Lower leg skin (tissue), 4 donors: ENCODE measurements at regions not wholly inside any gene's neighbourhood (a gene's known extent, or its start where the extent isn't known, plus 50 kb on each side); places are given as distances from the start of the nearest gene placed in this dataset.
"Not testable (repeated sequence)": the region's sequence is repeated elsewhere in the genome, so short reads cannot be mapped to it uniquely, and the experiment has no call there.

Source experiments
- DNase-seq, 2 donors: peaks; one replicate each; pipeline ENCODE4 v3.0.0-alpha.2; 2019; ENCODE audit warnings: low spot score in 2 of 2
- H3K4me3 ChIP-seq: fragments of 200-600 bp; sonication (generic); 2 replicates; pipeline ENCODE4 v1.5.1; 2017; ENCODE audit warnings: mild to moderate bottlenecking, low read depth; ENCODE audit not compliant: poor library complexity, severe bottlenecking
- POLR2A ChIP-seq, 2 donors: fragments of 450-650 bp; IDR thresholded peaks; one replicate each; pipeline ENCODE4 v1.6.1; 2016 to 2017; ENCODE audit warnings: antibody characterized with exemption in 2 of 2, mild to moderate bottlenecking in 1 of 2, moderate library complexity in 1 of 2
- WGBS, 2 donors: methylation state at CpG; one replicate each; pipeline ENCODE4 v1.1.5; 2018; 5-methylcytosine and 5-hydroxymethylcytosine counted together
- intact Hi-C: fragments of 100-400 bp; cut with DNase I; formaldehyde crosslinking; loops from one replicate; pipeline ENCODE4 v1.15.0; 2023; ENCODE audit warnings: low total_unique reads
- TF ChIP-seq, protein P1 (sequence below), 3 donors: fragments of 450-650 bp; IDR thresholded peaks; one replicate each; pipeline ENCODE4 v1.5.1; 2016; ENCODE audit warnings: antibody characterized with exemption in 3 of 3, mild to moderate bottlenecking in 3 of 3, moderate library complexity in 2 of 3

DNA sequence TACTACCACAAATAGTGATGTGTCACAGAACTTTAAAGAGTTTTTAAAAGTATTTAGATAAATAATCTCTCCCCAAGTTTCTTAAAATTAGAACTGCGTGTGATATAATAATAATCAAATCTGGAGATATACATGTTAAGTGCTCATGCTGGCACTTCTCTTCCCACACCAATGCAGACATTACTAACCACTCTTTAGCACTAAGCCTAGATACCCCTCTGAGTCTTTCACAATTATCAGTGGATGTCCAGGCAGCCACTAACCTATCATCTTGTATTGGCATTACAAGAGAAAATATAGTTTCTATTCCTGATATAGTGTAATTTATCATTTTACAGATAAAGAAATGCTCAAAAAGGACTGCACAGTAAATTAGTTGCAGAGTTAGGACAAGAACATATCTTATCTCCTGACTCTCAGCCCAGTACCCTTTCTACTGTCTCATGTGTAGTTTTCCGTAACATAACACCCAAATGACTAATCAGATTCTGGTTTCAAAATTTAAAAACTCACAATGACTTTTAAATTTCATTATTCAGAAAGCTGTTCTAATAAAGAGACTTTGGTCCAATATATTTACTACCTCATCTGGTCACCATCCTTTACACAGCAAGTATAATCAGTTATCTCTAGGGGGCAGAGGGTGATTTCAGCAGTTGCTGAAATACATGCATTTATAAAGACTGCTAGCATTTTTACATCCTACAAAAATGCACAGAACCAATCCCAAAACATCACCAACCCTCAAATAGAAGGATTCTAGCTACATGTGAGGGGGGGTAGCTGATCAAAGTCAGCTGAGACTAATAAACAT, 215.5 kb upstream of the MCHR2 start:
- no peak for TF ChIP-seq POLR2A (IDR thresholded peaks at IDR 0.05)
- TF ChIP-seq, protein P1, sequence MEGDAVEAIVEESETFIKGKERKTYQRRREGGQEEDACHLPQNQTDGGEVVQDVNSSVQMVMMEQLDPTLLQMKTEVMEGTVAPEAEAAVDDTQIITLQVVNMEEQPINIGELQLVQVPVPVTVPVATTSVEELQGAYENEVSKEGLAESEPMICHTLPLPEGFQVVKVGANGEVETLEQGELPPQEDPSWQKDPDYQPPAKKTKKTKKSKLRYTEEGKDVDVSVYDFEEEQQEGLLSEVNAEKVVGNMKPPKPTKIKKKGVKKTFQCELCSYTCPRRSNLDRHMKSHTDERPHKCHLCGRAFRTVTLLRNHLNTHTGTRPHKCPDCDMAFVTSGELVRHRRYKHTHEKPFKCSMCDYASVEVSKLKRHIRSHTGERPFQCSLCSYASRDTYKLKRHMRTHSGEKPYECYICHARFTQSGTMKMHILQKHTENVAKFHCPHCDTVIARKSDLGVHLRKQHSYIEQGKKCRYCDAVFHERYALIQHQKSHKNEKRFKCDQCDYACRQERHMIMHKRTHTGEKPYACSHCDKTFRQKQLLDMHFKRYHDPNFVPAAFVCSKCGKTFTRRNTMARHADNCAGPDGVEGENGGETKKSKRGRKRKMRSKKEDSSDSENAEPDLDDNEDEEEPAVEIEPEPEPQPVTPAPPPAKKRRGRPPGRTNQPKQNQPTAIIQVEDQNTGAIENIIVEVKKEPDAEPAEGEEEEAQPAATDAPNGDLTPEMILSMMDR (IDR thresholded peaks at IDR 0.05): no peak
- WGBS, 2 donors: 83 to 85% methylated on average over 2 of the region's 2 CpGs
- intact Hi-C loops: no loop called here
- H3K4me3 ChIP-seq: no peak overlapping the region
- DNase-seq: no peak

DNA sequence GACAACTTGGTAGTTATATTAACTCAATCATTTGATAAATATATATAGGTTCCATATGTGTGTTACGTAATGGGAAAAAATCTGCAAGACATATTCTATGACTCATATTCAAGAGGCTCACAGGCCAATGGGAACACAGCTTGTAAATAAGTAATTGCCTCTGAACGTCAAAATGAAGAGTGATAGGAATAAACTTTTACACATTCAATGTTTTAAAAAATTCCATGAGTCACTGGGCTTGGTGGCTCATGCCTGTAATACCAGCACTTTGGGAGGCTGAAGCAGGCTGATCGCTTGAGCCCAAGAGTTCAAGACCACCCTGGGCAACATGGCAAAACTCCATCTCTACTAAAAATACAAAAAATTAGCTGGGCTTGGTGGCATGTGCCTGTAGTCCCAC, 209.4 kb upstream of the MCHR2 start:
- intact Hi-C loops: no loop called here
- TF ChIP-seq, protein P1 (IDR thresholded peaks at IDR 0.05): no peak
- TF ChIP-seq POLR2A (IDR thresholded peaks at IDR 0.05): no peak
- H3K4me3 ChIP-seq: no peak overlapping the region
- no peak for DNase-seq
- WGBS, 2 donors: 58 to 62% methylated on average over 3 of the region's 3 CpGs

DNA sequence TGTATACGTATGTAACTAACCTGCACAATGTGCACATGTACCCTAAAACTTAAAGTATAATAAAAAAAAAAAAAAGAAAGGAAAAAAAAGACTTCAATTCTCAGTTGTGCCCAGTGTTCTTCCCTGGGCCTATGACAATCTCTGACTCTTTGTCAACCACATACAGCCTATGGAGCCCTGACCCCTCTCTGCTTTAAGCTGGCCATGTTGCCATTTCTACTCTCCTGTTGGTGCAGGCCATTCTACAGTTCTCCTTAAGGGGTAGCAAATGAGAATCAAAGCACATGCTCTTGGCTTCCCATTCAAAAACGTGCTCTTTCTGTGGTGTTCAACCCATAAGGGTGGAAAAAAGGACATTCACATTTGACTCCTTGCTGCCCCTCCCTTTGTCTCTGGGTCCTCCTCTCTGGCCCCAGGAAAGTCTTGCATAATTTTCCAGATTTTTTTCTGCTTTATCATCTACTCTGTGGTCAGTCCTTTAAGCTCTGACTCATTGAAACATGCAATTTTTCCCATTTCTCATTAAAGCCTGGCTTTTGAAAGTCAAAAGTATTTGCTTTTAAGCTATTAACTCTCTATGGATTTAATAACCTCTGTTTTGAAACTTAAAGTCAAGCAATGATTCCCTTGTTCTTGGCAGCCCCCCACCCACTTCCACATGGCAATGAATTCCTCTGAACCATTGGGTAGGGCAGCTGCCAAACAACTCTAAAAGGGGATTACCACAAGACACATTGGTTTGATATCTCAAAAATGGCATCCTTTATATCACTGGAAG, 208.6 kb upstream of the MCHR2 start:
- no peak overlapping the region for H3K4me3 ChIP-seq
- no peak for TF ChIP-seq POLR2A (IDR thresholded peaks at IDR 0.05)
- TF ChIP-seq, protein P1 (IDR thresholded peaks at IDR 0.05): no peak
- peak in 1 of 2 donors; percentile 36 for DNase-seq
- intact Hi-C loops: no loop called here
- WGBS, 2 donors: 53 to 65% methylated on average over 2 of the region's 2 CpGs

GRCh38 chr6:100196214-100196982, 202.4 kb upstream of the MCHR2 start:
- H3K4me3 ChIP-seq, intact Hi-C loops, DNase-seq: not testable (repeated sequence)
- WGBS, 2 donors: 89 to 95% methylated on average over 34 to 36 of the region's 37 CpGs

- intact Hi-C loops, H3K4me3 ChIP-seq, DNase-seq: not testable (repeated sequence)
- WGBS, 2 donors: 82 to 85% methylated on average over 2 of the region's 2 CpGs
Measured at GRCh38 chr6:100195244-100195643, 201.2 kb upstream of the MCHR2 start.

GRCh38 chr6:100194535-100194934, 200.5 kb upstream of the MCHR2 start:
- no peak for TF ChIP-seq POLR2A (IDR thresholded peaks at IDR 0.05)
- TF ChIP-seq, protein P1 (IDR thresholded peaks at IDR 0.05): no peak
- DNase-seq: no peak
- no peak overlapping the region for H3K4me3 ChIP-seq
- intact Hi-C loops: no loop called here
- WGBS, 2 donors: 45 to 47% methylated on average over 3 of the region's 3 CpGs
